Hematopoietic multipotent progenitor cell treated with erythropoietin and hydrocortisone succinate and interleukin-3 and kit ligand, for 8 days (in vitro differentiated cells): ENCODE measurements at regions not wholly inside any gene's neighbourhood (a gene's known extent, or its start where the extent isn't known, plus 50 kb on each side); places are given as distances from the start of the nearest gene placed in this dataset.
"Not testable (repeated sequence)": the region's sequence is repeated elsewhere in the genome, so short reads cannot be mapped to it uniquely, and the experiment has no call there.

Source experiments
- DNase-seq: peaks from one replicate; pipeline ENCODE4 v3.0.0-alpha.2; 2015

DNA sequence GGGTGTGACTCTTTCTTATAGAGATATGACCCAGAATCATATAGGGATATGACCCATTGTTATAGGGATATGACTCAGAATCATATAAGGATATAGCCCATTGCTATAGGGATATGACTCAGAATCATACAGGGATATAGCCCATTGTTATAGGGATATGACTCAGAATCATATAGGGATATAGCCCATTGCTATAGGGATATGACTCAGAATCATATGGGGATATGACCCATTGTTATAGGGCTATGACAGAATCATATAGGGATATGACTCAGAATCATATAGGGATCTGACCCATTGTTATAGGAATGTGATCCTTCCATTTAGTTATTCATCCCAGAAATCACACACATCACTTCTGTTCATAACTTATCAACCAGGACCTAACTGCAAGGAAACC lies 312.2 kb upstream of the ADARB2 start:
- DNase-seq, result no peak

DNA sequence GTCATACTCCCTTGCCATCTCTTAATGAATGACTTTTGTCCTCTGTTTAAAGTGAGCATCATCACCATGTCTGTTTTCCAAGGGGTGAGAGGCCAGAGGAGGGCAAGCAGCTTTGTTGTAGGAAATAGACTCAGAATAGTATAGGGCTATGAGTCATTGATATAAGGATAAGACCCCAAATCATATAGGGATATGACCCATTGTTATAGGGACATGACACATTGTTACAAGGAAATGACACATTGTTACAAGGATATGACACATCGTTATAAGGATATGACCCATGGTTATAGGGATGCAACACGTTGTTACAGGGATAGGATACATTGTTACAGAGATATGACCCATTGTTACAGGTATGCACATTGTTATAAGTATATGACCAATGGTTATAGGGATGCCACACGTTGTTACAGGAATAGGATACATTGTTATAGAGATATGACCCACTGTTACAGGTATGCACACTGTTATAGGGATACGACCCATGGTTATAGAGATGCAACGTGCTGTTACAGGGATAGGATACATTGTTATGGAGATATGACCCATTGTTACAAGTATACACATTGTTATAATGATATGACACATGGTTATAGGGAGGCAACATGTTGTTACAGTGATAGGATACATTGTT lies 311.1 kb upstream of the ADARB2 start:
- no peak for DNase-seq

DNA sequence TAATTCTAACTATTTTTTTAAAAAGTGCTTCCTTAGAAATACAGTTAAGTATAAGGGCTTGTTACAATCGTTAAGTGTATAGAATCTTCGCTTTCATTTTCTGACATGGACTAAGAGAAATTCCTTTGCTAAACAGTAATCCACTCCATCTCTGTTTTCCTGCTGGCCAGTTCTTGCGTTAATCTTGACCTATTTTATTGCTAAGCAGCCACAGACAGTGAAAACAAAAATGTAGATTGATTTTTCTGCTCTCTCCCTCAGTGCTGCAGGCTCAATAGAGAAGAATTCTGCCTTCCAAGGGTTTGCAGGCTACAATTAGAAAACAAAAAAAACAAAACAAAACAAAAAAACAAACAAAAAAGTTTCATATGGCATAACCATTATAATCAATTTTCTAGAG lies 310.4 kb upstream of the ADARB2 start:
- no peak for DNase-seq

DNA sequence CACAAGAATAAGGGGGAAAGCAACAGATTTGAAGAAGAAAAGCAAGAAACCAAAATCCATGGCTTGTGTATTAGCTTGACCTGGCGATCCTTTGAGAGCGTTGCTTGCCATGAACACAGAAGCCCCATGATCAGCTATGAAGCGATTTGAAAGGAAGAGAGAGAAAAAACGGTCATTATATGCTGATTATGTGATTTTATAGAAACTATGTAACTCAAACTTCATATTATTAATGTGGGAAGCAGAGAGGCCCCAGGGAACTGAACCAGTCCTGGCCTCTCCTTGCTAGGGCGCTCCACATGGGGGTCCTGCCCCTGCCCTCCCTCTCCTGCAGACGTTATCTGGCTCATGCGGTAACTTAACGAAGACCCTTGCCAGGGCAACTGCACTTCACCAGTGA lies 306.1 kb upstream of the ADARB2 start:
- no peak for DNase-seq

DNA sequence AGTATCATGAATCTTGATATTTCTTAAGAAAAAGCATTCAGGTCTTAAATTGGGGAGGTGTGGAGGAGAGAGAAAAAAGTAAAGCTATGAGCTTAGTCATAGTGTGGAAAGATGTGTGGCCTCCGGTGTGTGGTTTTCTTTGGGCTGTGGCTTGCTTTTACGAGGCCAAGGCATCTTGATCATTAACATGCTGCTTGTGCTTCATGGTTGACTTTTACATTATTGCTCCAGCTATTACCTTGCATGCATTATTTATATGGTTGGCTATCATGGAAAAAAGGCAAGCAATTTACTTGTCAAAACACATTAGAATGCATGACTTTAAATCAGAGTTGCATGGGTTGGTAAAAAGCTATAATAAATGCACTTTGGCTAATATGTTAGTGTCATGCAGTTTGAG lies 300.7 kb upstream of the ADARB2 start:
- DNase-seq, result no peak

DNA sequence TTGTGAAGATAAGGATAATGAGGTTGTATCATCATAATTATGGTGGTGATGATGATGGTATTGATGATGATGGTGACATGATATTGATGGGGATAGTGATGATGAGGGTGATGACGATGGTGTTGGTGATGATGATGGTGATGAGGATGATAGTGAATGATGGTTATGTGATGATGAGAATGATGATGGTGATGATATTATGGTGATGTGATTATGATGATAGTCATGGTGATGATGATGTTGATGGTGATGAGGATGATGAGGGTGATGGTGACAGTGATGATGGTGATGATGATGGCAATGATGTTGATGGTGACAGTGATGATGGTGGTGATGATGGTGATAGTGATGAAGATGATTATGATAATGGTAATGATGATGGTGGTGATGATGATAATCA lies 299.9 kb upstream of the ADARB2 start:
- DNase-seq, result no peak

DNA sequence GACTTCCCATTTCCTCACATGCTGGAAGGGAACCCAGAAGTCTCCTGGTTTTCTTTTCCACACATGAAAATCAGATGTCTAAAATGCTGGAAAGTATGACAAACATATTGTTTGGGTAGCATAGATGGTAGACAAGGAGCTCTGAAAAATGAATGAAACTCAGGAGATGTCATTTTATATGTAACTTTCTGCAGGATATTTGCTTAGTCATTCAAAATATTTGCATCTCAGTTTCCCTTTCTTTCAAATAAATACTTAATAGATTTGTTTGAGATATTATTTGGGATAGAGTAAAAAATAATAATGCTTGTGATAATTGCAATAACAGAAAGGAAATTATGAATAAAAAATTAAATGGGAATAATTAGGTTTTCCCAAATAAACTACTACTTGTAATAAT lies 298.9 kb upstream of the ADARB2 start:
- DNase-seq, result no peak

DNA sequence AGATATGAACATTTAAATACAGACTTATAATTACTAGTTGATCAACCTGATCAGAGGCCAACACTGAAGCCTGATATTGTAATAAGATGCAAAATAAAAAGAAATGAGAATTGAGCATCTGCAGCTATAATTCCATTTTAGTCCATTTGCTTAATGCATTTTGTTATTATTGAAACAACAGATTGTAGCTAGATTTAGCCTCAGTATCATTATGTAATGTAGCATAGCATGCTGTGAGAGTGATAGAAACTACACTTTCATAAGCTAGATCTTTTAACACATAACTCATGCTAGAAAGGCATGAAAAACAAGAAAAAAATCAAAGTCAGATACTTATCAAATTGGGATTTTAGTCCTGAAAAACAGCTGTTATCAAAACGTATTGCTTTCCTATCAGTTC lies 292.7 kb upstream of the ADARB2 start:
- no peak for DNase-seq

DNA sequence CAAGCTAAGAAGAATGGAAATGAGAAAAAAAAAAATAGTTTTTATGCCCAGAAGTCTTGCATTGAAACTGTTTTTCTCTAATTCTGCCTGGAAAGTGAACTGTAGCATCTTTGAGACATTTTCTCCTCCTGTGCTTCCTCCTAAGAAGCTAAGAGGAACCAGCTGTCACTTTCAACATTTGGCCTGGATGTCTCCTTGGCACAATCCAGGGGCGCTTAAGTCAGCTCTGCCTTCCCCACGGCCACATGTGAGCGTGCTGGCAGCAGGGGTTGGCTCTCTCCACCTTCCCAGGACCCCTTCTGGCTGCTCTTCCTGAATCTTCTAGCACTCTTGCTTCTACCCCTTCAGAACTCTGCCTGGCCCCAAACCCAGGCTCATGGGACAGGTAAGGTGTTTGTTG lies 289.6 kb upstream of the ADARB2 start:
- no peak for DNase-seq

DNA sequence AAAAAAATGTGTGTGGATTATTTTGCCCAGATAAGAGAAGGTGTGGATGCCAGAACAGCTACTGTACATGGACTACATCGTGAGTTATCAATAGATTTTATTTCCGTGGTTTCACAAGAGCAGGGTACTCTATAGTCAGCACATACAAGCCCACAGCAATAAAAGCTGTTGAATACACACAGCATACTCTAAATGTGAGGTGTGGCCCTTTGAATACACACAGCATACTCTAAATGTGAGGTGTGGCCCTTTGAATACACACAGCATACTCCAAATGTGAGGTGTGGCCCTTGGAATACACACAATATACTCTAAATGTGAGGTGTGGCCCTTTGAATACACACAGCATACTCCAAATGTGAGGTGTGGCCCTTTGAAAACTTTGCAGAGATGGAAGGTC lies 287.4 kb upstream of the ADARB2 start:
- DNase-seq, result not testable (repeated sequence)

DNA sequence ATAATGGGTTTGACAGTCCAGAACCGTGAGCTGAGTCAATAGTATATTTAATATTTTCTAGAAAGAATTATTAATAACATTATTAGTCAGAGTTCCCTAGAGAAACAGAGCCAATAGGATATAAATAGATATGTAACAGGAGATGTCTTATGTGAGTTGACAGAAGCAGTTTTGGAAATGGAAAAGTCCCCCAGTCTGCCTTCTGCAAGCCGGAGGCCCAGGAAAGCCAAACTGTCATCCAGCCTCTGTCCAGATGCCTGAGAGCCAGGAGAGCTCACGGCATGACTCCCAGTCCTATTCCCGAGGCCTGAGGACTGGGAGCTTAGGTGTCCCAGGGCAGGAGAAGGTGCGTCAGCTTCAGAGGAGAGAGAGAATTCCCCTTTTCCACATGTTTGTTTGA lies 286.4 kb upstream of the ADARB2 start:
- no peak for DNase-seq

DNA sequence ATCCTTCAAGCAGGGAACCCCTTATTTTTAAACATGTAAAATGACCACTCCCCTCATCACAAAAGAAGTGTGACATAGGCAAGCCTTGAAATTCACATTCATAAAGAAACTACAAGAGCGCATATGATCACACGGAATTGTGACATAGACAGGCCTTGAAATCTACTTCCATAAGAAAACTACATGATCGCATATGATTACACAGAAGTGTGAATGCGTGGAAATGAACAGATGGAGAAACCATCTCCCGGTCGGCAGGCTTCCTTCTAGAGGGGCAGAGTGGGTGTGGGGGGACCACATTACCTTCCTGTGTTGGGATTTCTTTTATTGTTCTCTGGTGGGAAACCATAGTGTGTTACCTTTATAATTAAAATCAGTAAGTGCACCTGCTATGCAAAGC lies 285.1 kb upstream of the ADARB2 start:
- no peak for DNase-seq

DNA sequence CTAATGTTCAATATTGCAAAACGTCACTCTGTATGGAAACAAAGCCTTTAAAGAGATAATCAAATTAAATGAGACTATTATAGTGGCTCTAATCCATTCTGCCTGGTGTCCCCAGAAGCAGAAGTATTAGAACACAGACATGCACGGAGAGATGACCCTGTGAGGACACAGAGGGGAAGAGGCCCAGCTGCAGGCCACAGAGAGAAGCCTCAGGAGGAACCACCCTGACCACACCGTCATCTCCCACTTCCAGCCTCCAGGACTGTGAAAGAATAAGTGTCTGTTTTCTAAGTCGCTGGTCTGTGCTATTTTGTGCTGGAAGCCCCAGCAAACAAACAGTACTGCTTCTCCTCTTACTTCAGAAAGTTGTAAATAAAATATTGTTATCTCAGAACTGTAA lies 283.5 kb upstream of the ADARB2 start:
- no peak for DNase-seq

DNA sequence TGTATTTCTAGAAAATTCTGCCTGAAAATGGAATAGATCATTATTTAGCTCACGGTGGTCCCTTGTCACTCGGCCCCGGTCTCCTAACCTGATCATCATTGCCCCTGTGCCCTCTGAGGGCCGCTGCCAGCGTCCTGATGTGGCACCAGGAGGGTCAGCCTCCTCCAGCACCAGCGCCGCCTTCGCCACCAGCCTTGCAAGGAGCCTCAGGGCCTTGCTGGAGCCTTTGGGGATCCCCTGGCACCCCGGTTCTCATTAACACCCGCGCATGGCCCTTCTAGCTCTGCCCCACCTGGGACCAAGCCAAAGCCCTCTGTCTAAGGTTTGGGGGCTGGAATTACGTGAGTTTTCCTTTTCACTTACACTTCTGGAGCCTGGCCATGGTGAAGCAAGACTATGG lies 282.5 kb upstream of the ADARB2 start:
- DNase-seq, result no peak

DNA sequence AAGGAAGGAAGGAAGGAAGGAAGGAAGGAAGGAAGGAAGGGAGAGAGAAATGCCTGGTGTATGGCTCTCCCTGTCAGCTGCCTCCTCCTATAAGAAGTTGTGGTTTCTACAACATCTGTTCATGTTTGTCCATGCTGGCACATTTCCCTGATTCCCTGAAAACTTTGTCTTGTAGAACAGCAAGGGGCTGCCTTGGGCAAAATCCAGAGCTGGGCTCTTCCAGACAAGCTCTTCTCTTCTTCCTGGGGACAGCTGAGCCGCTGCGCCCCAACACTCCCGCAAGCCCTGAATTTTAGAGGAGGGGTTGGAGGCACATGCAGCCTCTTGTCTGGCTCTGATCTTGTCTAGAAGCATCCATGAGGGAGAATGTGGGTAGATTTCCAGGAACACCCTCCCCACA lies 282.0 kb upstream of the ADARB2 start:
- DNase-seq, result no peak

DNA sequence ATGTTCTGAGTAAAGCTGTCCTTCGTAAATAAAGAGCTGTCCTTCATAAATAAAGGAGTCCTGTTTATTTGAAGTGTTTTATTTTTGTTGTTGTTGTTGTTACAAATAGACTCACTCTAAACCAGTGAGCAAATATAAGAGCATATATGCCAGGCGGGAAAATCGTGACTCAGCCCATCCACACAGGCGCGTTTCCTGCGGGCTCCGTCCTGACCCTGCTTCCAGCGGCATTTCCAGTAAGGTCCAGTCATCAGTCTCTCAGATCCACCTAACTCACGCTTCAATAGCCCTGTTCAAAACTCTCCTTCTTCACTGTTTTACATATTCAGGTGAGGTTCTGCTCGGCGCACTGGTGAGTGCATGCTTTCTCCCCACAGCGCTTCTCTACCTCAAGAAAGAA lies 277.2 kb upstream of the ADARB2 start:
- DNase-seq, result no peak

DNA sequence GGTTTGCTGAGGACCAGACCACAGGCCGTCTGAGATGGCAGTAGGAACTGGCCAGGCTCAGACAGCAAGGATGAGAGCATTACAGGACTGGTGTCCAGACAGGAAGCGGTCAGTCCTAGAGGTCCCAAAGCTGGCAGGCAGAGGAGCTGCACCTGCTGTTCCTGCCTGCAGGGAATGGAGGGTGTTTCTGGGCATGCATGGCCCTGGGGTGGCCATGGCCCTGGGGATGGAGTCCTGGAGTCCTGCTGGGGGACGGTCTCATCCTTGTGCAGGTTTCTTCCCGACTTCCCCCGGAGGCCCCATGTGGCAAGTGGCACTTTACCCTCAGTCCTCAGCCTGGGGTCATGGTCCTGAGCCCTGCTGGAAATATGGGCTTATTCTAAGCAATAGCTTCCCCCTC lies 274.9 kb upstream of the ADARB2 start:
- DNase-seq, result no peak

DNA sequence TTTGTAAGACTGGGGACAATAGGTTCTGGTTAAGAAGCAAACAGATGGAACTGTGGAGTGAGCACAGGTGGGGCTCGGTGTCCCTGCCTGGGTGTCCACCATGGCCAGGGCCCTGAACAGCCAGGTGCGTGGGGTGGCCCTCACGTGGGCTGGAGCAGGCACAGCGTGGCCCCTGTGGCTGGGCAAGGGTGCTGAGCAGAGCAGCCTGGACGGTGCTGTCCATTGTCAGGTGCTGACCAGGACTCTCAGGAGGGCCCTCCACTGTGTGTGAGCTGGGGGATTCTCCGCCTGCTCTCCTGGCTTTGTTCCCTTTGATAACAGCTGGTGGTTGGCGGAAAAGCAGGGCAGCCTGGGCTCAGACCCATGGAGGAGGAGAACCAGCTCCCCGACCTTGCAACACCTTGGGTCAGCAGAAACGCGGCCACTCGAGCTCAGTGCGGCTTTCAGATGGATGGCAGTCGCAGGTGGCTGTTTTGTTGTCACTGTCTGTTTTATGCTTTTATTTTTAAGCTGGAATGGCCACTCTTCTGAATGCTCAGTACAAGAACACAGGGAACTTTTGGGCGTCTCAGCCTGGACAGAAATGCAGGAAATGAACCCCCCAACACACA lies 273.9 kb upstream of the ADARB2 start:
- DNase-seq, result no peak

DNA sequence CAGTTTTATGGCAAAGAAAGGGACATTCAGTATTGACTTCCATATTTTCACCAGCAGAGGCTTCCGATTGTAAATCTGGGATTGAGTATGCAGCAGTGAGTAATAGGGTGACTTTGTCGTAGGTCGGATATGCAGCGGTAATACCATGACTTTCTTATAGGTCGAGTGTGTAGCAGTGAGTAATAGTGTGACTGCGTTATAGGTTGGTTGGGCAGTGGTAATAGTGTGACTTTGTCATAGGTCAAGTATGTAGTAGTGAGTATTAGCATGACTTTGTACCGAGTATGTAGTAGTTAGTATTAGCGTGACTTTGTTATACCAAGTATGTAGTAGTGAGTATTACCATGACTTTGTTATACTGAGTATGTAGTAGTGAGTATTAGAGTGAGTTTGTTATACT lies 268.2 kb upstream of the ADARB2 start:
- no peak for DNase-seq

DNA sequence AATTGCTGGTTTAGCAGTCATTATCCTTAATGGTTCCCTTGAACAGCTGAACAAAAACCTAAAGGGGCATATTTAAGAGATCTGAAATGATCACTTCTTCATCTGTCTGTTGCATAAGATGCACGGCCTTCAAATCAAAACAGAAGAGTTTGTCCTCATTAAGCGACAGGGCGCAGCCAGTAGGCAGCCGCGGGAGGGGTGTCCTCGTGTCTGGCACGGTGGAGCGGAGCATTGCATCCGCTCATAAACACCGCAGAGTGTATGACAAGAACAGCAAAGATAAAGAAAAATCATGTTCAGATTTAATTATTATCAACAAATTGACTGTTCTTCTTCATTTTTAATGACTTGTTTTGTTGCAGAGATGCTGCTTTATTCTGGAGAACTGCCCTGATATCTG lies 255.6 kb upstream of the ADARB2 start:
- DNase-seq, result no peak

DNA sequence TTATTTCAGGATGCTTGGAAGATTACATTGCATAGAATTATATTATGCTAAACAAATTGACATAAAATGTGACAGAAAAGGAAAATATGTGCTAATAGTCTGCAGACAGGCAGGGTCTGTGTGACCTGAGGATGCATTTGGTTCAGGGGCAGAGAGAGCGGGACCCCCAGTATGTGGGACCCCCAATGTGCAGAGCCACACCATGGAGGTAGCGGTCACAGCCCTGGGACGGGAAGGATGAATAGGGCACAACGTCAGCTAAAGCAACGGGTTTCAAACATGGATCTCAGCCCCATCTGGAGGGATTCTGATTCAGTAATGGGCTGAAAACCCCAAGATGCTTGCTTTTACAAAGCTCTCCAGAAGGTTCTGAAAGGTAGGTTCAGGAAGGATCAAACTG lies 251.8 kb upstream of the ADARB2 start:
- DNase-seq, result no peak

DNA sequence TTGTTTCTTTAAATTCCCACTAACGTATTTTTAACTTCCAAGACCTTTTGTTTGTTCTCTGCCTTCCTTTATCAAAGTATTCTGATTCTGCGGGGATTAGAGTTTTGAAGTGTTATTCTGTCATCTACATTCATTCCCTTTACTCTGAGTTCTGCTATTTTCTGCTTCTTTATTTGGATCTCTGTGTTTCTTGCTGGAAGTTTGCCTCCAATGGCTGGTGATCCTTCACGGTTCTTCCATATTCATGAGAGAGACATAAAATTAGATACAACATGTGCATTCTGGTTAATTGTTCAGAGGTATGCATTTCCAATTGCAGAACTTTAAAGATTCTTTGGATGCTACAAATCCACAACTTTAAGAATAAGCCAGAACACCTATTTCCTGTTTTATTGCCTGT lies 244.7 kb upstream of the ADARB2 start:
- no peak for DNase-seq

DNA sequence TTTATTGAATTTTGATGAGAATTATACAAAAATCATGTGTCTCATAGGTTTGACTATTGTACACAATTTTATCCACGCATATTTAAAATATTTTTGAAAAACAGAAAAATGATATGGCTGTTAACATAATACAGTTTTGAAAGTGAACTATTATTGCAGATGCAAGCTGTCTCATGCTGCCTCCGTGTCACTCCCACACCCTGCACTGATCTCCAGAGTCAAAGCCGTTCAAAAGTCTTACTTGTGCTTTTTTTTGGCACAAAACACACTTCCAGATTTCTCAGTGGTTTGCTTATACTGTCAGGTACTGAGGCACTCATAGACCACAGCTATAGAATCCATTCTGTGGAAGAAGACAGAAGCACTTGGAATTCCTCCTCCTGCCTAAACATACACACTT lies 243.1 kb upstream of the ADARB2 start:
- DNase-seq, result no peak

DNA sequence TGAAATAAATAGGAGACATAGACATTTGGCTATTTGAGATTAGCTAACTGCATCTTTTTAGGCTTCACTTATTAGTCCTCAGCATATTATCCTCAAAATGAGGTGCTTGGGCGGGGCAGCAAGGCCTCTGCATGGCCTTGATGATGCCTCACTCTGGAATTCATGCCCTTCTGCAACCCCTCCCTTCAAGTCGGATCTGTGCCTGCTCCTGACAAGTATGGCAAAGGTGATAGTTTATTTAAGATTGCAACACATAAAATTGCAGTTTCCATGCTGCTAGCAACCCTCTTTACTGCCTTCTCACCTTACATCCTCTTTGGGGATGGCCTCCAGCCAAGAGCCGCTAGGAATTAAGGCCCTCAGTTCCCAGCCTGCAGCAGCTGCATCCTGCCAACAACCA lies 241.3 kb upstream of the ADARB2 start:
- no peak for DNase-seq

DNA sequence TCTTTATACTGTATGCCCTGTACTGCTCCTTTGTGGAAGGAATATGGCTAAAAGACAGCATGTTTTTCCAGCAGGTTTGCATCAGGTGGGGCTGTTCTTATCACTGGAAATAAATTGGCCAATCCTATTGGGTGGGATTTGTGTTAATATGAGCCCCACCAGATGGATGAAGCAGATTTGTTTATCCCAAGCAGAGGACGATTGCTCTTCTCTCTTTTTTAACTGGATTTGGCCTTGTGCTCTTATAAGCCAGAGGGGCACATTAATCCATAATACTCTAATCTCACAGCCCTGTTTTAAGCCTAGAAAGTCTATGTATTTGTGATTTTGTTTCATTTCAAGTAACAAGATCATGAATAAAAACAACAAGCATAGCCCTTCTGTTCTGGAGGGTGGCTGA lies 240.1 kb upstream of the ADARB2 start:
- no peak for DNase-seq

DNA sequence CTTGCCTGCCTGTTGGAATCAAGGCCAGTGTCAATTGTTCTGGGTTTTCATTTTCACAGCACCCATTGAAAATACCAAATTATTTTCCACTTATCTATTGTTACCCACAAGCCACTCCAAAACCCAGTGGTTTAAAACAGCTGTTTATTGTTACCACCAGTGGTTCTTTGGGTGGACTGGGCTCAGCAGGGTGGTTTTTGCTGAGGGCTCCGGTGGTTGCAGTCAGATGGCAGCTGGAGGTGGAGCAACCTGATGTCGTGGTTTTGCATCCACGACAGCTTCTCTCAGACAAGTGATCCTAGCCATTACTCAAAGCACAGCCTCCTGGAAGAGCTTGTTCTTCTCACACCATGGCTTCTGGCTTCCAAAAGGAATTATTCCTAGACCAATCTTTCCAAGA lies 235.1 kb upstream of the ADARB2 start:
- DNase-seq, result no peak
